MCF 10A (cell line): ENCODE measurements at regions not wholly inside any gene's neighbourhood (a gene's known extent, or its start where the extent isn't known, plus 50 kb on each side); places are given as distances from the start of the nearest gene placed in this dataset.
"Not testable (repeated sequence)": the region's sequence is repeated elsewhere in the genome, so short reads cannot be mapped to it uniquely, and the experiment has no call there.

ENCODE experiments used
- BruUV-seq: library from RNA; stranded (reverse); fragments of 400-500 nt; replicated peaks from 2 replicates; lab custom pipeline; 2021; lab: Mats Ljungman, UMichigan
- CTCF ChIA-PET: fragments of 300-600 bp; sonication (Branson Sonifier 250); formaldehyde crosslinking; extraction: SDS; loops from one replicate; lab custom pipeline; 2021; ENCODE audit warnings: antibody characterized with exemption, inconsistent platforms; lab: Yijun Ruan, JAX
- POLR2A ChIA-PET: fragments of 300-600, 350-650 bp; sonication (Branson Sonifier 250); formaldehyde crosslinking; extraction: SDS; loops from one replicate; lab custom pipeline; 2020; ENCODE audit warnings: antibody characterized with exemption, inconsistent platforms; lab: Yijun Ruan, JAX
- DNase-seq: peaks from one replicate; pipeline ENCODE4 v3.0.0-alpha.2; 2018; ENCODE audit not compliant: unreplicated experiment
- H3K27ac Mint-ChIP-seq: one replicate; pipeline ENCODE4 v1.8.0; 2022; ENCODE audit warnings: mild to moderate bottlenecking, low read depth, mixed read lengths; ENCODE audit not compliant: unreplicated experiment
- H3K27me3 Mint-ChIP-seq: one replicate; pipeline ENCODE4 v1.8.0; 2022; ENCODE audit warnings: mixed read lengths; ENCODE audit not compliant: insufficient read depth, unreplicated experiment
- H3K36me3 Mint-ChIP-seq: one replicate; pipeline ENCODE4 v1.8.0; 2022; ENCODE audit warnings: mild to moderate bottlenecking, moderate library complexity, mixed read lengths; ENCODE audit not compliant: insufficient read depth, unreplicated experiment
- H3K4me1 Mint-ChIP-seq: one replicate; pipeline ENCODE4 v1.8.0; 2022; ENCODE audit warnings: mixed read lengths; ENCODE audit not compliant: insufficient read depth, unreplicated experiment
- H3K4me3 Mint-ChIP-seq: one replicate; pipeline ENCODE4 v1.8.0; 2022; ENCODE audit warnings: mild to moderate bottlenecking, moderate library complexity, mixed read lengths; ENCODE audit not compliant: unreplicated experiment
- H3K9me3 Mint-ChIP-seq: one replicate; pipeline ENCODE4 v1.8.0; 2022; ENCODE audit warnings: mixed read lengths; ENCODE audit not compliant: unreplicated experiment
- intact Hi-C: fragments of 100-400 bp; cut with micrococcal nuclease; formaldehyde crosslinking; loops from 2 replicates; pipeline ENCODE4 v1.14.1; 2022
- TF ChIP-seq, protein P1 (sequence below): fragments of 200-600 bp; IDR thresholded peaks from one replicate; pipeline ENCODE4 v1.8.0; 2022; ENCODE audit warnings: antibody characterized with exemption, mild to moderate bottlenecking; ENCODE audit not compliant: unreplicated experiment

GRCh38 chr4:188993871-188994270, 854.6 kb downstream of the TRIML1 start:
- TF ChIP-seq, protein P1, sequence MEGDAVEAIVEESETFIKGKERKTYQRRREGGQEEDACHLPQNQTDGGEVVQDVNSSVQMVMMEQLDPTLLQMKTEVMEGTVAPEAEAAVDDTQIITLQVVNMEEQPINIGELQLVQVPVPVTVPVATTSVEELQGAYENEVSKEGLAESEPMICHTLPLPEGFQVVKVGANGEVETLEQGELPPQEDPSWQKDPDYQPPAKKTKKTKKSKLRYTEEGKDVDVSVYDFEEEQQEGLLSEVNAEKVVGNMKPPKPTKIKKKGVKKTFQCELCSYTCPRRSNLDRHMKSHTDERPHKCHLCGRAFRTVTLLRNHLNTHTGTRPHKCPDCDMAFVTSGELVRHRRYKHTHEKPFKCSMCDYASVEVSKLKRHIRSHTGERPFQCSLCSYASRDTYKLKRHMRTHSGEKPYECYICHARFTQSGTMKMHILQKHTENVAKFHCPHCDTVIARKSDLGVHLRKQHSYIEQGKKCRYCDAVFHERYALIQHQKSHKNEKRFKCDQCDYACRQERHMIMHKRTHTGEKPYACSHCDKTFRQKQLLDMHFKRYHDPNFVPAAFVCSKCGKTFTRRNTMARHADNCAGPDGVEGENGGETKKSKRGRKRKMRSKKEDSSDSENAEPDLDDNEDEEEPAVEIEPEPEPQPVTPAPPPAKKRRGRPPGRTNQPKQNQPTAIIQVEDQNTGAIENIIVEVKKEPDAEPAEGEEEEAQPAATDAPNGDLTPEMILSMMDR, result no peak
- Mint-ChIP-seq H3K4me3 (no peak overlapping the region), H3K27me3 (no peaks in the 10 kb centered on the region), H3K36me3 (no peaks in the 10 kb centered on the region), H3K4me1 (peaks cover 6% of the 10 kb centered on the region), H3K27ac (no peak overlapping the region), H3K9me3 (no peaks in the 10 kb centered on the region)
- ChIA-PET POLR2A (interaction anchor here (0.6 to 0.8 kb wide), 4 partner anchors 296 to 1375 kb away, joined by 3 to 6 read pairs (median 4); no protein-coding TSS in a partner anchor), CTCF (no interaction called here)
- intact Hi-C loops, result no loop called here
- BruUV-seq, result no TSS peak
- DNase-seq, result no peak

- ChIA-PET CTCF (interaction anchor here (0.7 kb wide), 1 partner anchor 31 kb away, joined by 4 read pairs; no protein-coding TSS in a partner anchor), POLR2A (no interaction called here)
- Mint-ChIP-seq H3K9me3 (no peaks in the 10 kb centered on the region), H3K36me3 (no peaks in the 10 kb centered on the region), H3K27ac (no peak overlapping the region), H3K4me3 (no peak overlapping the region), H3K27me3 (no peaks in the 10 kb centered on the region), H3K4me1 (no peaks in the 10 kb centered on the region)
- TF ChIP-seq, protein P1, result no peak
- BruUV-seq, result no TSS peak
- intact Hi-C loops, result no loop called here
- DNase-seq, result no peak
Observed at GRCh38 chr4:189001283-189001970, 862.2 kb downstream of the TRIML1 start.

GRCh38 chr4:189001971-189002450, 862.8 kb downstream of the TRIML1 start:
- DNase-seq, result no peak
- Mint-ChIP-seq H3K36me3 (no peaks in the 10 kb centered on the region), H3K4me3 (no peak overlapping the region), H3K27ac (no peak overlapping the region), H3K27me3 (no peaks in the 10 kb centered on the region), H3K4me1 (no peaks in the 10 kb centered on the region), H3K9me3 (no peaks in the 10 kb centered on the region)
- ChIA-PET CTCF (interaction anchor here (0.7 kb wide), 1 partner anchor 31 kb away, joined by 4 read pairs; no protein-coding TSS in a partner anchor), POLR2A (no interaction called here)
- no TSS peak for BruUV-seq
- intact Hi-C loops, result no loop called here
- TF ChIP-seq, protein P1, result no peak

DNA sequence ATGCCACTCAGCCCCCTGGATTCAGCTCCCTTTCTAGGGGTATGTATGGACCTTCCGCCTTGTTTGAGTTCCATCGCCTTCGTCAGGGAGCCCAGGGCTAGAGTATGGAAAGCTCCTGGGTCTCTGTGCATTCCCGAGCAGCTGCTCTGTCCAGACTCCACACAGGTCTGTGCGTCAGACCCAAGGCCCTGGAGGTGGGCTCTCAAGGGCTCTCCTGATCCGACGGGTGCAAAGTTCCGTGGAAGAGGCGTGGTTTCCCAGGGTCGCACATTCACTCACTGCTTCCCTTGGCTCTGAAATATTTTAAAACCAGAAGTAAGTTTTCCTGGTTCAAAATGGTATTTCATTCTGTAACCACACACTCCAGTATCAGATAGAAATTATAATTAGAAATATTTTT, 863.2 kb downstream of the TRIML1 start:
- Mint-ChIP-seq H3K27me3 (no peaks in the 10 kb centered on the region), H3K4me1 (no peaks in the 10 kb centered on the region), H3K36me3 (no peaks in the 10 kb centered on the region), H3K4me3 (no peak overlapping the region), H3K9me3 (no peaks in the 10 kb centered on the region), H3K27ac (no peak overlapping the region)
- no TSS peak for BruUV-seq
- CTCF ChIA-PET, result interaction anchor here (0.7 kb wide), 1 partner anchor 30 kb away, joined by 4 read pairs; no protein-coding TSS in a partner anchor
- intact Hi-C loops, result no loop called here
- TF ChIP-seq, protein P1, result no peak
- POLR2A ChIA-PET, result no interaction called here
- no peak for DNase-seq

DNA sequence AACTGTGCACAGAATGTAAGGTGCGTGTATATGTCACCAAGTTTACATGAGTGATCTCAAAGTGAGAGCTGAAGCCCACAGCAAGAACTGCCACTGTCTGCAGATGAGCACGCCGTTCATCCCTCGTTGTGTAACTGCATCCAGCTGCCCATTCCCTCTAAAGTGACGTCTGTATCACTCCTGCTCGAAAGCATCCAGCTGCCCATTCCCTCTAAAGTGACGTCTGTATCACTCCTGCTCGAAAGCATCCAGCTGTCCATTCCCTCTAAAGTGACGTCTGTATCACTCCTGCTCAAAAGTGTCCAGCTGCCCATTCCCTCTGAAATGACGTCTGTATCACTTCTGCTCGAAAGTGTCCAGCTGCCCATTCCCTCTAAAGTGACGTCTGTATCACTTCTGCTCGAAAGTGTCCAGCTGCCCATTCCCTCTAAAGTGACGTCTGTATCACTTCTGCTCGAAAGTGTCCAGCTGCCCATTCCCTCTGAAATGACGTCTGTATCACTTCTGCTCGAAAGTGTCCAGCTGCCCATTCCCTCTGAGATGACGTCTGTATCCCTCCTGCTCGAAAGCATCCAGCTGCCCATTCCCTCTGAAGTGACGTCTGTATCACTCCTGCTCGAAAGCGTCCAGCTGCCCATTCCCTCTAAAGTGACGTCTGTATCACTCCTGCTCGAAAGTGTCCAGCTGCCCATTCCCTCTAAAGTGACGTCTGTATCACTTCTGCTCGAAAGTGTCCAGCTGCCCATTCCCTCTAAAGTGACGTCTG, 871.4 kb downstream of the TRIML1 start:
- BruUV-seq, H3K4me3 Mint-ChIP-seq, H3K9me3 Mint-ChIP-seq, H3K27ac Mint-ChIP-seq, DNase-seq, intact Hi-C loops, H3K27me3 Mint-ChIP-seq, H3K36me3 Mint-ChIP-seq, H3K4me1 Mint-ChIP-seq, POLR2A ChIA-PET: not testable (repeated sequence)
- CTCF ChIA-PET, result interaction anchor here (0.6 kb wide), 1 partner anchor 456 kb away, joined by 3 read pairs; no protein-coding TSS in a partner anchor
